Adrenal gland (tissue), 5 donors: ENCODE measurements at regions not wholly inside any gene's neighbourhood (a gene's known extent, or its start where the extent isn't known, plus 50 kb on each side); places are given as distances from the start of the nearest gene placed in this dataset.

Experiments used
- CTCF ChIP-seq, 6 experiments: fragments of 450-650 bp in 4 of 6; fragments of 200-600 bp in 2 of 6; sonication (generic) in 1 of 6; IDR thresholded peaks; 1 replicate in 5 of 6; 2 replicates in 1 of 6; pipeline versions ENCODE4 v1.5.1 to v1.8.0; 2016 to 2021; ENCODE audit warnings: antibody characterized with exemption in 6 of 6, mild to moderate bottlenecking in 2 of 6, moderate library complexity in 1 of 6
- POLR2A ChIP-seq, 2 donors: fragments of 450-650 bp; IDR thresholded peaks; one replicate each; pipeline ENCODE4 v1.6.1; 2017; ENCODE audit warnings: antibody characterized with exemption in 2 of 2, mild to moderate bottlenecking in 2 of 2, moderate library complexity in 1 of 2
- donor health status: DM: no; HTN: no; CAD: no.

- no peak for TF ChIP-seq CTCF (IDR thresholded peaks at IDR 0.05)
- TF ChIP-seq POLR2A (IDR thresholded peaks at IDR 0.05): no peak
Observed at GRCh38 chr5:9710069-9710468, 79.9 kb upstream of the TAS2R1 start.
